Skeletal muscle tissue (tissue), 3 donors: ENCODE measurements at regions not wholly inside any gene's neighbourhood (a gene's known extent, or its start where the extent isn't known, plus 50 kb on each side); places are given as distances from the start of the nearest gene placed in this dataset.

Experiments used
- H3K27ac ChIP-seq: one replicate; pipeline ENCODE4 v1.7.0; 2013; ENCODE audit warnings: mild to moderate bottlenecking, low read depth, low read length, inconsistent platforms
- H3K27me3 ChIP-seq, 3 donors: one replicate each; pipeline ENCODE4 v1.7.0; 2013; ENCODE audit warnings: low read length in 3 of 3; ENCODE audit not compliant: control insufficient read depth in 3 of 3, insufficient read depth in 3 of 3
- H3K36me3 ChIP-seq, 3 donors: one replicate each; pipeline ENCODE4 v1.7.0; 2013; ENCODE audit warnings: low read length in 3 of 3; ENCODE audit not compliant: control insufficient read depth in 3 of 3, insufficient read depth in 3 of 3
- H3K4me1 ChIP-seq, 3 donors: one replicate each; pipeline ENCODE4 v1.7.0; 2013; ENCODE audit warnings: low read length in 3 of 3, mild to moderate bottlenecking in 3 of 3; ENCODE audit not compliant: control insufficient read depth in 3 of 3, insufficient read depth in 3 of 3
- H3K4me3 ChIP-seq, 3 donors: one replicate each; pipeline ENCODE4 v1.7.0; 2013; ENCODE audit warnings: low read length in 3 of 3
- H3K9ac ChIP-seq, 3 donors: one replicate each; pipeline ENCODE4 v1.7.0; 2013; ENCODE audit warnings: low read length in 3 of 3, mild to moderate bottlenecking in 3 of 3, moderate library complexity in 2 of 3, low read depth in 1 of 3
- H3K9me3 ChIP-seq, 3 donors: one replicate each; pipeline ENCODE4 v1.7.0; 2013; ENCODE audit warnings: low read length in 3 of 3; ENCODE audit not compliant: control insufficient read depth in 3 of 3
- donor health status: Osteomylitis.

GRCh38 chr16:47999595-47999994 lies 156.2 kb downstream of the ABCC12 start:
- H3K27me3 ChIP-seq: peaks cover 0 to 3% (median 0%) of the 10 kb centered on the region in 3 donors
- H3K4me1 ChIP-seq: no peaks in the 10 kb centered on the region
- no peaks in the 10 kb centered on the region for H3K36me3 ChIP-seq
- no peak overlapping the region for H3K4me3 ChIP-seq
- H3K9ac ChIP-seq: no peak overlapping the region
- H3K27ac ChIP-seq: no peak overlapping the region
- H3K9me3 ChIP-seq: no peaks in the 10 kb centered on the region

GRCh38 chr16:47995354-47995753 lies 160.4 kb downstream of the ABCC12 start:
- Histone ChIP-seq H3K9ac (no peak overlapping the region), H3K36me3 (no peaks in the 10 kb centered on the region), H3K4me1 (no peaks in the 10 kb centered on the region), H3K27me3 (no peaks in the 10 kb centered on the region), H3K27ac (no peak overlapping the region), H3K9me3 (peaks cover 0 to 3% (median 1%) of the 10 kb centered on the region in 3 donors), H3K4me3 (no peak overlapping the region)

- H3K4me3 ChIP-seq: no peak overlapping the region
- H3K4me1 ChIP-seq: no peaks in the 10 kb centered on the region
- H3K36me3 ChIP-seq: no peaks in the 10 kb centered on the region
- no peak overlapping the region for H3K27ac ChIP-seq
- peaks cover 0 to 3% (median 3%) of the 10 kb centered on the region in 3 donors for H3K9me3 ChIP-seq
- H3K27me3 ChIP-seq: no peaks in the 10 kb centered on the region
- H3K9ac ChIP-seq: no peak overlapping the region
Observed at GRCh38 chr16:47991491-47991890, 164.3 kb downstream of the ABCC12 start.

GRCh38 chr16:47990676-47991075 lies 165.1 kb downstream of the ABCC12 start:
- H3K9me3 ChIP-seq: peaks cover 0 to 3% (median 3%) of the 10 kb centered on the region in 3 donors
- no peaks in the 10 kb centered on the region for H3K4me1 ChIP-seq
- H3K36me3 ChIP-seq: no peaks in the 10 kb centered on the region
- no peak overlapping the region for H3K4me3 ChIP-seq
- no peaks in the 10 kb centered on the region for H3K27me3 ChIP-seq
- no peak overlapping the region for H3K27ac ChIP-seq
- no peak overlapping the region for H3K9ac ChIP-seq

GRCh38 chr16:47987136-47987535 lies 168.7 kb downstream of the ABCC12 start:
- no peak overlapping the region for H3K4me3 ChIP-seq
- H3K9ac ChIP-seq: no peak overlapping the region
- no peaks in the 10 kb centered on the region for H3K36me3 ChIP-seq
- H3K27ac ChIP-seq: no peak overlapping the region
- H3K9me3 ChIP-seq: peaks cover 0 to 3% (median 0%) of the 10 kb centered on the region in 3 donors
- no peaks in the 10 kb centered on the region for H3K4me1 ChIP-seq
- no peaks in the 10 kb centered on the region for H3K27me3 ChIP-seq

GRCh38 chr16:47986031-47986430 lies 169.8 kb downstream of the ABCC12 start:
- no peak overlapping the region for H3K27ac ChIP-seq
- no peak overlapping the region for H3K4me3 ChIP-seq
- H3K9ac ChIP-seq: no peak overlapping the region
- H3K9me3 ChIP-seq: peaks cover 0 to 3% (median 0%) of the 10 kb centered on the region in 3 donors
- H3K4me1 ChIP-seq: no peaks in the 10 kb centered on the region
- no peaks in the 10 kb centered on the region for H3K36me3 ChIP-seq
- H3K27me3 ChIP-seq: no peaks in the 10 kb centered on the region

GRCh38 chr16:47984669-47985068 lies 171.1 kb downstream of the ABCC12 start:
- H3K27ac ChIP-seq: no peak overlapping the region
- no peaks in the 10 kb centered on the region for H3K9me3 ChIP-seq
- H3K4me3 ChIP-seq: no peak overlapping the region
- H3K4me1 ChIP-seq: peaks cover 0 to 7% (median 0%) of the 10 kb centered on the region in 3 donors
- H3K27me3 ChIP-seq: no peaks in the 10 kb centered on the region
- H3K9ac ChIP-seq: no peak overlapping the region
- H3K36me3 ChIP-seq: no peaks in the 10 kb centered on the region

- Histone ChIP-seq H3K4me1 (peaks cover 0 to 9% (median 0%) of the 10 kb centered on the region in 3 donors), H3K9ac (no peak overlapping the region), H3K27me3 (no peaks in the 10 kb centered on the region), H3K9me3 (no peaks in the 10 kb centered on the region), H3K27ac (no peak overlapping the region), H3K36me3 (no peaks in the 10 kb centered on the region), H3K4me3 (no peak overlapping the region)
Observed at GRCh38 chr16:47983999-47984580, 171.7 kb downstream of the ABCC12 start.

GRCh38 chr16:47980212-47980611 lies 175.6 kb downstream of the ABCC12 start:
- Histone ChIP-seq H3K4me1 (peaks cover 0 to 17% (median 0%) of the 10 kb centered on the region in 3 donors), H3K27ac (no peak overlapping the region), H3K27me3 (no peaks in the 10 kb centered on the region), H3K4me3 (no peak overlapping the region), H3K36me3 (no peaks in the 10 kb centered on the region), H3K9ac (no peak overlapping the region), H3K9me3 (no peaks in the 10 kb centered on the region)

- no peaks in the 10 kb centered on the region for H3K9me3 ChIP-seq
- no peaks in the 10 kb centered on the region for H3K27me3 ChIP-seq
- no peak overlapping the region for H3K27ac ChIP-seq
- H3K36me3 ChIP-seq: no peaks in the 10 kb centered on the region
- H3K9ac ChIP-seq: no peak overlapping the region
- no peak overlapping the region for H3K4me3 ChIP-seq
- H3K4me1 ChIP-seq: peaks cover 0 to 17% (median 0%) of the 10 kb centered on the region in 3 donors
Observed at GRCh38 chr16:47979616-47980182, 176.1 kb downstream of the ABCC12 start.
